NCI-H2196 (cell line): ENCODE measurements at regions not wholly inside any gene's neighbourhood (a gene's known extent, or its start where the extent isn't known, plus 50 kb on each side); places are given as distances from the start of the nearest gene placed in this dataset.

ENCODE experiments used
- DNase-seq: peaks from one replicate; lab custom pipeline; 2025; ENCODE audit not compliant: unreplicated experiment; lab: John Stamatoyannopoulos, UW

DNA sequence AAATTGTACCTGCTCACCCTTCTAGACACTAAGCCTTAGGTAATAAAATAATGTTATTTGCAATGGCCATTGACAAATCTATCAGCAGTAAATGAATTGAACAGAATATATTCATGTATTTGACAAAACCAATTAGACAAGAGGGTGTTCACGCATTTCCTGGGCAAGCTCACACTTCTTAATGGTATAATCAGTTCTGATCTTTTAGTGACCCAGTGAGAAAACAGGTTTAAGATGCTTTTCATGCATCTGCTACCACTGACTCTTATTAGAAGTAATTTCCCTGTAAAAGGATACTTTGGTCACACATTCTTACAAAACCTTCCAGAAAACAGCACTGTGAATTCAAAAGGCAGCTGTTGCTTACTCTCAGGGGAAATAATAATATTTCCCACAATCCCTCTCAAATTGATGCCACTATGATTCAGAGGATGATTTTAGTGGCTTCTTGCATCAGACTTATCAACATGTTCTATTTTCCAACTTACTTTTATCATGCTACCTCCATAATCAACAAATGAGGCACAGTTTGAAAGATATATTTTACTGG lies 313.9 kb upstream of the NWD2 start:
- DNase-seq: no peak

DNA sequence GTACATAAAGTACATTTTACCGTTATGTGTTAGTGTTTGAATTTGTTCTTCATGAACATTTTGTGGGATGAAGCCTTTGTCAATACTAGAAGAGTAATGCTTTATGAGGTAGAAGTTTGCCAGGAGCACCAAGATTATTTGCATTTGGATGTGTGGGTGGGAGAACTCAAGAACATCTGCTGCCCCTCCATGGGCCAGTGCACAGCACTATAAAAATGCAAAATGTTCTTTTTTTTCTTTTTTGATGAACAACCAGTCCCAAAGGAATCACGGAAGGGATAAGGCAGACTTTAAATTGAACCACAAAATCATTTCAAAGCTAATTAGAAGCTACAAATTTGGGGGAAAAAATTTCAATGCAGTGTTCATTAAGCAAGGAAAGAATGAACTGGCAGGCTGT lies 300.3 kb upstream of the NWD2 start:
- DNase-seq: no peak

- no peak for DNase-seq
These were observed 283.1 kb upstream of the NWD2 start for GRCh38 chr4:36961420-36961819.

DNA sequence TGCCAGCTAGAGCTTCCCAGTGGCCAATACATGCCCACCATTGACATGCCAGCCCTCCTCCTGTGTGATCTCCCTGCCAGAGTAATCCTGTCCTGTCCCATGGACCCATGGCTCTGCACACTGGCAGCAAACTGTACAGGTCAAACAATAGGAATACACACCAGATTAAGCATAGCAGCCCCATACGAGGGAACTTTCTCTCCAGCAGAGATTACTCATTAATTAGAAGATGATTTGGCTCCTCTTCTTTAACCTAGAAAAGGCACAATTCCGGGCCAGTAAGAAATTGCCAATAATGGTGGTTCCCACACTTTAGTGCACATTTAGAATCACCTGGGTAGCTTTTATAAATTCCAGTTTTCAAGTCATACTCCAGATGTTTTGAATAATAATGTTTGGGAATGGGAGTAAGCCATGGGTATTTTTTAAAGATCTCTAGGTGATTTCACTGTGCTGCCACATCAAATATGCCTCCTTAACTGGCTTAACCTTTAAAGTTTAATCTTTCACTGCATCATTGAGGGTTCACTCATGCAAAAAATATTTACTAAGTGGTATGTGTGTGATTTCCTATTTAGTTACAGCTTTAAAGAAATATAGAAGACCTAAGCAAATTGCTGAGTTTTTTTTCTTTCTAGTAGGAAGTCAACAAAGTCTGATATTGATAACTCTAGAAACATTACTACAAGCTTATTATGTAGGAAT lies 277.6 kb upstream of the NWD2 start:
- no peak for DNase-seq

DNA sequence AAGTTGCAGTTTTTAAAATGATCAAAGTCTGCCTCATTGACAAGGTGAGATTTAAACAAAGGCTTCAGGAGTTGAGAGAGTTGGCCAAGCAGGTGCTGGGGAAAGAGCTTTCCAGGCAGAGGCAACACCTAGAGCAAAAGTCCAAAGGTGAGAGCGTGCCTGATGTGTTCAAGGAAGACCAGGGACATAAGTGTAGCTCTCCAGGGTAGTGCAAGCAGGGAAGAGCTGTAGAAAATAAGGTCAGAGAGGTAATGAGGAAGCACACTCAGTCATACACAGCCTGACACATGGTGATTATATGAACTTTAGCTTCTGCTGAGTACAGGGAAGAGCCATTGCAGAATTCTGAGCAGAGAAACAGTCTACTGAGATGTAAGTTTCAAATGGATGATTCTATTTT lies 265.0 kb upstream of the NWD2 start:
- DNase-seq: no peak

DNA sequence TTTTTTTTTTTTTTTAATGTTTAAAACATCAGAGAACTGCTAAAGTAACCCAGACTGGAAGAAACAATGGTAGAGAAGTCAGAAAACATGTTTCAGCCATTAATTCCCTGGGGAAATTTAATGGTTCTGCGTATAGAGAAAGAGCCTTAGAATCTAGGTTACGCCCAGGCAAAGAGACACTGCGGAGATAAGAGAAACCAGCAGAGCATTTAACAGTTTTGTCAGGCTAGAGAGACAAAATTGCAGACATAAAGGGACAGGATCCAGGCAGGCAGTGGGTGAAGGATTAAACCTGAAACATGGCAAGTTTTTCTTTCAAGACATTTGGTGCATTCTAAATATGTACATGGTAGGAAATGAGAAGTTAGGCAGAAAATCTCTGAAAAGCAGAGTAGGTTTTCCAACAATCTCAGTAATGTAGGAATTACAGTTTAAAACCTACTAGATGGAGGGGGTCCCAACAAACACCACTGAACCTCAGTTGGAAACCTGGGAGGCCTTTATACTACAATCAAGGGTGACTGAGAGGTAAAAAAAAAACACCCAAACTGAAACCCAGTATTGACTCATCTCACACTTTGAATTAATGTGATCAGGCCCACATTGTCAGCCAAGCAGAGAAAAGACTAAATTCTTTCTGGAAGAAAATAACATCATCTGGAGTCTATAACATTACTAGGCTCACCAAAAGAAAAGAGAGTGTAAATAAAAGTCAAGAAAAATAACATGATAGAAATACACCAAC lies 254.2 kb upstream of the NWD2 start:
- no peak for DNase-seq

GRCh38 chr4:36997727-36998126 lies 246.8 kb upstream of the NWD2 start:
- DNase-seq: no peak

- DNase-seq: no peak
These were observed 244.3 kb upstream of the NWD2 start for GRCh38 chr4:37000281-37000680.

GRCh38 chr4:37001688-37002436 lies 242.7 kb upstream of the NWD2 start:
- DNase-seq: no peak

- no peak for DNase-seq
These were observed 241.9 kb upstream of the NWD2 start for GRCh38 chr4:37002625-37003024.

DNA sequence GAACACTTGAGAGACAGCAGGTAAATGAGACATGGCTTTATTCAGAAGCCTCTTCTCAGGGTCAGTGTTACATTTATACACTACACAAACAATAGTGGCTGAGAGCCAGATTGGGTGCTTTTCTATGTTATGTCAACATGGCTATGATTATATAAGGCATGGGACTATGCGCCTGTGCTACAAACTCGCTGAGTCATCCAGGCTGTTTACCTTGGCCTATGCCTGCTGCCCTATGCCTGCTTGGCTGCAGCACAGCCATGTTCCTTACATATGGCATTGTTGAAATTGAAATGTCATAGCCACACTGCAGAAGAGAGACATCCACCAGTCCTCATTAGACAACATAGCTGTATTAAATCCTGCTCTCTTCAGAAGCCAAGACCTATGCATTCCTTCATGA lies 236.3 kb upstream of the NWD2 start:
- DNase-seq: no peak

DNA sequence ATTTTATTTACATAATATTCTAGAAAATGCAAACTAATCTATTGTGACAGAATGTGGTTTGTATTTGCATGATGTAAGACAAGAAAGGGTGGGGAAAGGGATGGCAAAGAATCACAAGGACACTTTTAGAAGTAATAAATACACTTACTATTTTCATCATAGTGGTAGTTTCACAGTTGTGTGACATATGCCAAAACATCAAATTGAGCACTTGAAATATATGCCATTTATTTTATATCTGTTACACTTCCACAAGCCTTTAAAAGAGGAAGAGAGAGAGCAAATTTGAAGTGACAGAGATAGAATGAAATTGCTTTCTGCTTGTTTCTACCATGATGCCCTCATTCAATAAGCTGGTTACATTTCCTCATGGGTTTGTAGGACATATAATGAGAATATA lies 230.0 kb upstream of the NWD2 start:
- DNase-seq: no peak

DNA sequence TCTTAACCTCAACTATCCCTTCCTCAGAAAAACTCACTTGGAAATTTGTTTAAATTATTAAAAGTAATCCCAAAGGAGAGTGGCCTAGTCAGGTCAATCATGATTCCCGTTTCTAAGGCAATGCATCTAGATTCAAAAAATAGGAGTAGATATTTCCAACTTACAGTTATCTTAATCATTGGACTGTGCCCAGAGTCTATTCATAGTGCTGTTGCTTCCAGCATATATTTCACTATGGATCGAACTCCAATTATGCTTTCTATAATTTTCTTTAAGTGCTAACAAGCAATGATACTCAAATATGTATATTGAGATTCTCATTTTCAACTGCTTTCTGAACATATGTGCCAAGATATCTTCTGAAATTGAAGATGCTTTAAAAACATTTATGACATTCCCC lies 229.2 kb upstream of the NWD2 start:
- no peak for DNase-seq

DNA sequence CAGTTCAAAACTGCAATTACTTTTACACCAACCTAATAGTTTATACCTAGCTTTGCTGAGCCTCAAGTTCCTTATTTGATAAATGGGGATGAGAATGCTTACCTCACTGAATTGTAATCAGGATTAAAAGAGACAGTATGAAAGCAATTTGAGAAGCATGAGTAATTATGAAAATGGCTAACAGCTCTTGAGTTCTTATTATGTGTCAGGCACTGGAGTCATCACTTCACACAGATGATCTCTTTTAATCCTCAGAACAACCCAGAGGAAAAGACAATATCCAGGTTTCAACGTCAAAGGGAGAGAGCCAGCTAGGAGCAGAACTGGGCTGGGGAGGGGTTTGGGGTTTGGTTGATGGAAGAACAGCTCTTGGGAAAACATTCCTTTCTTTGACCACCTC lies 221.0 kb upstream of the NWD2 start:
- no peak for DNase-seq

DNA sequence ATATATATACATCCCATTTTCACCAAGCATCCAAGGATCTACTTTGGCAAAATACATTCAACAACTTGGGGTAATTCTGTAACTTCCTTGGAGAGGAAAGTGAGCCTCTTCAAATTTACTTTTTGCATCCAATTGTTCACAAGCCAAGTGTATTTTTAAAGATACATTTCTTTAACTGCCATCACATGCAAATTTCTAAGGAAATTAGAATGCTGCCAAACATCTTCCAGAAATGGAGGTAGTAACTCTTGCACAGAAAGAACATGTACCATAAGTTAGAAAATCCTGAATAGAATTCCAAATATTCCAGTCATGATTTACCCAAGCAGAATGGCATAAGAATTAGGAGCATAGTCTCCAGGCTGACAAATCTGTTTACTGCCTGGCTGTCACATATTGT lies 220.5 kb upstream of the NWD2 start:
- DNase-seq: no peak

GRCh38 chr4:37040816-37041215 lies 203.7 kb upstream of the NWD2 start:
- no peak for DNase-seq

GRCh38 chr4:37043342-37043741 lies 201.2 kb upstream of the NWD2 start:
- no peak for DNase-seq

- no peak for DNase-seq
These were observed 193.4 kb upstream of the NWD2 start for GRCh38 chr4:37051111-37051510.

DNA sequence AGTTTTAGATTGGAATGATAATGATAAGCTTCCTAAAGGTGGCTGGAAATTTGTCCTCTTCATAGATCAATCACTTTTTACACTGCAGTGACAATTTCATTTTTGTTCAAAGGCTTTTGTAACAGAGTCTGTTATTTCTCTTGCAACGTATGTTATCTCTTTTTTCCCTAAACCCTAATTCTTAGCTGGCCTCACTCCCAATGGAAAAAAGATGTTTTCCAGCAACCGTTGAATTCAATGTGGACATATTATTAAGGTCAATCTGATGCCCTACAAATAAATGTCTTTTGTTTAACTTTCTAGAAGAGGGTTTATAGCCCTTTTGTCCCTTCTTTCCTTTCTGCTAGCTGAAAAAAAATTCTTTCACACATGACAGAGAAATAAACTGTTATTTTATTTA lies 192.7 kb upstream of the NWD2 start:
- no peak for DNase-seq

- no peak for DNase-seq
These were observed 189.9 kb upstream of the NWD2 start for GRCh38 chr4:37054531-37055077.

DNA sequence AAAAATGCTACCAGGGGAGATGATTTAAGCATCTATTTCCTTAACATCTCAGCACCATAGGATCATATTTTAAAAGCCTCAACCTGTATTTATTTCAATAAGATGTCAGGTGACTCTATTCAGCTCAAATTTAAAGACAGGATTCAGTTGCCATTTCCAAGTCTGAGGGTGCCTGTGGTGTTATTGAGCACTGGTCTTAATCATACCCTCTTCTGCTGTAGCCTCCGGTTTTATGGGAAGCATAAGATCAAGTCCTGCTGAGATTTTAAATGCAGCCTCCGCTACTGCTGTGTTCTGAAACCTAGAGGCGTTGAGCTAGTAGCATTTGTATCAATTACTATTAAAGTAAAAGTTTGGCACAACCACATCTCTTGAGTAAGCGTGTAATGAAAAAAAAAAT lies 185.7 kb upstream of the NWD2 start:
- DNase-seq: no peak

DNA sequence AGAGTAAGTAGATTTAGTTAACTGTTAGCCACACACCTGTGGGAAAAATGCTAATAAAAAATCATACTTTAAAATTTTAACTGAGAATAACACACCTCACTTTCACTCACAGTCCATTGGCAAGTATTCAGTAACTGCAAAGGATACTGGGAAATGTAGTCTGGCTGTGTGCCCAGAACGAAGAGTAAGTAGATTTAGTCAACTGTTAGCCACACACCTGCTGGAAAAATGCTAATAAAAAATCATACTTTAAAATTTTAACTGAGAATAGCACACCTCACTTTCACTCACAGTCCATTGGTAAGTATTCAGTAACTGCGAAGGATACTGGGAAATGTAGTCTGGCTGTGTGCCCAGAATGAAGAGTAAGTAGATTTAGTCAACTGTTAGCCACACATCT lies 178.4 kb upstream of the NWD2 start:
- peak; percentile 5 for DNase-seq
